Thyroid gland (tissue), 4 donors: ENCODE measurements at regions not wholly inside any gene's neighbourhood (a gene's known extent, or its start where the extent isn't known, plus 50 kb on each side); places are given as distances from the start of the nearest gene placed in this dataset.
A peak's percentile ranks its signal among the peaks of the same experiment; 100 is the strongest.

Source experiments
- DNase-seq, 2 donors: peaks; one replicate each; pipeline ENCODE4 v3.0.0-alpha.2; 2019
- H3K27ac ChIP-seq, 3 donors: fragments of 200-600 bp; sonication (generic); 1 replicate in 2 of 3; 2 replicates in 1 of 3; pipeline ENCODE4 v1.5.1; 2016 to 2019; ENCODE audit warnings: mild to moderate bottlenecking in 1 of 3, moderate library complexity in 1 of 3
- H3K27me3 ChIP-seq: fragments of 200-600 bp; sonication (generic); one replicate; pipeline ENCODE4 v1.5.1; 2019
- H3K36me3 ChIP-seq, 2 donors: fragments of 200-600 bp; sonication (generic); one replicate each; pipeline ENCODE4 v1.5.1; 2016 to 2019
- H3K4me1 ChIP-seq, 2 donors: fragments of 200-600 bp; sonication (generic); one replicate each; pipeline ENCODE4 v1.5.1; 2017 to 2019
- H3K4me3 ChIP-seq, 3 donors: fragments of 200-600 bp; sonication (generic); replicated peaks in 1 of 3; 1 replicate in 2 of 3; 2 replicates in 1 of 3; pipeline ENCODE4 v1.5.1; 2016; ENCODE audit warnings: mild to moderate bottlenecking in 1 of 3
- H3K9me3 ChIP-seq: fragments of 200-600 bp; sonication (generic); one replicate; pipeline ENCODE4 v1.5.1; 2017
- CTCF ChIP-seq, 6 experiments: fragments of 200-600 bp in 3 of 6; fragments of 450-650 bp in 3 of 6; sonication (generic) in 3 of 6; IDR thresholded peaks; one replicate each; pipeline ENCODE4 v1.5.1; 2016 to 2019; ENCODE audit warnings: antibody characterized with exemption in 6 of 6, mild to moderate bottlenecking in 2 of 6, inconsistent platforms in 1 of 6, moderate library complexity in 1 of 6
- POLR2A ChIP-seq, 2 donors: fragments of 450-650 bp; IDR thresholded peaks; one replicate each; pipeline ENCODE4 v1.6.1; 2017; ENCODE audit warnings: antibody characterized with exemption in 2 of 2, mild to moderate bottlenecking in 2 of 2, moderate library complexity in 1 of 2
- WGBS, 2 donors: methylation state at CpG; one replicate each; pipeline ENCODE4 v1.1.5; 2017; 5-methylcytosine and 5-hydroxymethylcytosine counted together
- intact Hi-C: fragments of 100-400 bp; cut with DNase I; formaldehyde crosslinking; loops from one replicate; pipeline ENCODE4 v1.15.1; 2023

- H3K4me3 ChIP-seq: no peak overlapping the region
- H3K36me3 ChIP-seq: no peaks in the 10 kb centered on the region
- TF ChIP-seq CTCF (IDR thresholded peaks at IDR 0.05) (no peak), POLR2A (IDR thresholded peaks at IDR 0.05) (no peak)
- H3K9me3 ChIP-seq: no peaks in the 10 kb centered on the region
- no peaks in the 10 kb centered on the region for H3K27me3 ChIP-seq
- intact Hi-C loops: loop anchor here (10.0 kb wide), 1 partner anchor 63 kb away; no protein-coding TSS in a partner anchor
- no peak overlapping the region for H3K27ac ChIP-seq
- no peak for DNase-seq
- H3K4me1 ChIP-seq: peaks cover 21 to 35% of the 10 kb centered on the region in 2 donors
- 94 to 97% methylated on average over 2 of the region's 2 CpGs for WGBS, 2 donors
Observed at GRCh38 chr20:60461993-60462392, 503.8 kb downstream of the CDH26 start.

DNA sequence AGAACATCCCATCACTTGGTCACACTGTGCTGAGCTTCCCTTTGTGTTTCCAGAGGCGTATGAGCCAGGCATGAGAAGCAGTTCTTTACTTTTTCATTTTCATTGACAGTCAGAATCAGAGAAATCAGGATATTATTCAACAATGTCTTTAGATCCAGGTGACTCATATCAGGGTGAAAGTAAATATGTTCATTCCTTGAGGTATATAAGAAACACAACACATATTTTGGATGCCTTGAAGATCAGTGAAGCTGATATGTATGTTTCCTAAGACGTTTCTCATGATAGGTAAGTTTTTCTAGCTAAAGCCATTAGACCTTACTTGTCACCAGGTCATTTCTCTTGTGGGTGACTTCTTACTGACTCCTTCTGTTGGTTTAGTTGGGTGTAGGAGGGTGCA is 505.6 kb downstream of the CDH26 start:
- Histone ChIP-seq H3K27ac (peak overlapping the region; percentile 82 to 96 (median 94)), H3K4me1 (peaks cover 38 to 52% of the 10 kb centered on the region in 2 donors), H3K9me3 (no peaks in the 10 kb centered on the region), H3K36me3 (no peaks in the 10 kb centered on the region), H3K4me3 (no peak overlapping the region), H3K27me3 (no peaks in the 10 kb centered on the region)
- WGBS, 2 donors: 29 to 34% methylated on average over 2 of the region's 2 CpGs
- intact Hi-C loops: loop anchor here (10.0 kb wide), 1 partner anchor 61 kb away; no protein-coding TSS in a partner anchor
- peak; percentile 43 for DNase-seq
- TF ChIP-seq POLR2A (IDR thresholded peaks at IDR 0.05) (no peak), CTCF (IDR thresholded peaks at IDR 0.05) (no peak)

DNA sequence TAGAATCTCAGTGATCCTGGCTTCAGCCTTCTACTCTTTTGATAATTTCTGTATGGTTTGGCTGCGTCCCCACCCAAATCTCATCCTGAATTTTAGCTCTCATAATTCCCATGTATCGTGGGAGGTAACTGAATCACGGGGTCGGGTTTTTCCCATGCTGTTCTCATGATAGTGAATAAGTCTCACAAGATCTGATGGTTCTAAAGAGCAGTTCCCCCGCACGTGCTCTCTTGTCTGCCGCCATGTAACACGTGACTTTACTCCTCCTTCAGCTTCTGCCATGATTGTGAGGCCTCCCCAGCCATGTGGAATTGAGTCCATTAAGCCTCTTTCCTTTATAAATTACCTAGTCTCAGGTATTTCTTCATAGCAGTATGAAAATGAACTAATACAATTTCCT is 507.2 kb downstream of the CDH26 start:
- Histone ChIP-seq H3K4me3 (no peak overlapping the region), H3K9me3 (no peaks in the 10 kb centered on the region), H3K4me1 (peaks cover 38 to 58% of the 10 kb centered on the region in 2 donors), H3K27me3 (no peaks in the 10 kb centered on the region), H3K27ac (peak overlapping the region; percentile 82 to 96 (median 94)), H3K36me3 (no peaks in the 10 kb centered on the region)
- TF ChIP-seq CTCF (IDR thresholded peaks at IDR 0.05) (no peak), POLR2A (IDR thresholded peaks at IDR 0.05) (no peak)
- DNase-seq: peak; percentile 19 to 35
- WGBS, 2 donors: 84 to 85% methylated on average over 8 of the region's 8 CpGs
- intact Hi-C loops: loop anchor here (10.0 kb wide), 1 partner anchor 59 kb away; no protein-coding TSS in a partner anchor

DNA sequence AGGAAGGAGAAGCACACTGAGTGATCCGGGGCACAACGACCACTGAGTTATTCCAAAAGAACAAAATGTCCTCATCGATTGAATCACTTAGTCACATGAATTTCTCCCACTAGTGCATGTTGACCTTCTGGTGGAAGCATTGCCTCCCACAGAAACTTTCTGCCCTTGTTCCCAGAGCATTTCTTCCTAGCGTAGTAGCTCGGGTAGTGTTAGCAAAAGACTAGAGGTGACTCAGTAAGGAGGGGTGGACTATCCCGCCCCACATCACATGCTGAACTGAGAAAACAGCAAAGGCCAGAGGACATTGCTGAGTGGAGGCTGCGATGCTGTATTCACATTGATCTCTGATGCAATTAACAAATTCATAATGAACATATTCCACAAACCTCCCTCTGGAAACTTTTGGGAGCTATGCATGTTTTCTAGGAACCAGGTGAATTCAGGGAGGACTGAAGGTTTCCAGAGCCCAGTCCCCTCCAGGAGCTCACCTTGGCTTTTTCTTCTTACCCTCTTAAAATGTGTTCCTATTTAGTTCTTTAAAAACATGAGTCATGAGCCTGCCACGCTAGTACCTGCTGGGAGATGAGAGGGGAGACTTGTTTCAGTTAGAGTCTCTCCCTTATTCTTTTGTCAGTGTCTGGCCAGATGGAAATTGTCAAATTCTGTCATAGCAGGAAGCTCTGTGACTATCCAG is 507.9 kb downstream of the CDH26 start:
- H3K9me3 ChIP-seq: no peaks in the 10 kb centered on the region
- peak overlapping the region; percentile 82 to 96 (median 94) for H3K27ac ChIP-seq
- H3K4me3 ChIP-seq: no peak overlapping the region
- H3K36me3 ChIP-seq: no peaks in the 10 kb centered on the region
- peak; percentile 76 to 83 for DNase-seq
- peak in 1 of 2 donors; percentile 10 for TF ChIP-seq POLR2A (IDR thresholded peaks at IDR 0.05)
- no peak for TF ChIP-seq CTCF (IDR thresholded peaks at IDR 0.05)
- no peaks in the 10 kb centered on the region for H3K27me3 ChIP-seq
- 34 to 39% methylated on average over 8 of the region's 8 CpGs for WGBS, 2 donors
- intact Hi-C loops: loop anchor here (10.0 kb wide), 1 partner anchor 59 kb away; no protein-coding TSS in a partner anchor
- H3K4me1 ChIP-seq: peaks cover 38 to 58% of the 10 kb centered on the region in 2 donors

- Histone ChIP-seq H3K4me1 (peaks cover 38 to 58% of the 10 kb centered on the region in 2 donors), H3K27me3 (no peaks in the 10 kb centered on the region), H3K9me3 (no peaks in the 10 kb centered on the region), H3K27ac (peak overlapping the region; percentile 82 to 96 (median 94)), H3K36me3 (no peaks in the 10 kb centered on the region), H3K4me3 (no peak overlapping the region)
- WGBS, 2 donors: 19 to 31% methylated on average over 1 of the region's 1 CpG
- intact Hi-C loops: loop anchor here (10.0 kb wide), 1 partner anchor 58 kb away; no protein-coding TSS in a partner anchor
- no peak for TF ChIP-seq POLR2A (IDR thresholded peaks at IDR 0.05)
- no peak for TF ChIP-seq CTCF (IDR thresholded peaks at IDR 0.05)
- no peak for DNase-seq
Observed at GRCh38 chr20:60466687-60467022, 508.4 kb downstream of the CDH26 start.
